GM12892 (cell line): ENCODE measurements at regions not wholly inside any gene's neighbourhood (a gene's known extent, or its start where the extent isn't known, plus 50 kb on each side); places are given as distances from the start of the nearest gene placed in this dataset.

ENCODE experiments used
- POLR2A ChIP-seq: IDR thresholded peaks from 2 replicates; pipeline ENCODE4 v1.6.1; 2011; ENCODE audit warnings: low read depth, low read length, control low read depth
- POLR2AphosphoS5 ChIP-seq: IDR thresholded peaks from 2 replicates; pipeline ENCODE4 v1.6.1; 2011; ENCODE audit warnings: low read depth, low read length, control low read depth

GRCh38 chr22:27628891-27629631, 172.5 kb downstream of the MN1 start:
- TF ChIP-seq POLR2AphosphoS5 (no peak), POLR2A (no peak)
